Tibial artery (tissue), 4 donors: ENCODE measurements at regions not wholly inside any gene's neighbourhood (a gene's known extent, or its start where the extent isn't known, plus 50 kb on each side); places are given as distances from the start of the nearest gene placed in this dataset.
"Not testable (repeated sequence)": the region's sequence is repeated elsewhere in the genome, so short reads cannot be mapped to it uniquely, and the experiment has no call there.

Experiments
- DNase-seq, 2 donors: peaks; one replicate each; pipeline ENCODE4 v3.0.0-alpha.2; 2019
- H3K27ac ChIP-seq, 2 donors: fragments of 200-600 bp; sonication (generic) in 1 of 2; 1 replicate in 1 of 2; 2 replicates in 1 of 2; pipeline ENCODE4 v1.5.1; 2018 to 2019; ENCODE audit warnings: mild to moderate bottlenecking in 1 of 2
- H3K27me3 ChIP-seq, 2 donors: fragments of 200-600 bp; sonication (generic) in 1 of 2; one replicate each; pipeline versions ENCODE4 v1.5.1 to v1.6.0; 2016 to 2019
- H3K36me3 ChIP-seq, 3 donors: fragments of 200-600 bp; sonication (generic) in 2 of 3; one replicate each; pipeline ENCODE4 v1.5.1; 2016 to 2019; ENCODE audit warnings: mild to moderate bottlenecking in 2 of 3
- H3K4me1 ChIP-seq, 4 donors: fragments of 200-600 bp; sonication (generic) in 2 of 4; 1 replicate in 3 of 4; 2 replicates in 1 of 4; pipeline ENCODE4 v1.5.1; 2016 to 2019
- H3K4me3 ChIP-seq, 2 donors: fragments of 200-600 bp; sonication (generic) in 1 of 2; 1 replicate in 1 of 2; 2 replicates in 1 of 2; pipeline ENCODE4 v1.5.1; 2018 to 2019; ENCODE audit warnings: mild to moderate bottlenecking in 2 of 2
- H3K9me3 ChIP-seq, 3 donors: fragments of 200-600 bp; sonication (generic) in 1 of 3; one replicate each; pipeline ENCODE4 v1.5.1; 2016 to 2019
- intact Hi-C: fragments of 100-400 bp; cut with DNase I; formaldehyde crosslinking; loops from one replicate; pipeline ENCODE4 v1.15.0; 2023; ENCODE audit warnings: low total_unique reads
- TF ChIP-seq, protein P1 (sequence below), 2 experiments: fragments of 200-600 bp in 1 of 2; fragments of 450-650 bp in 1 of 2; IDR thresholded peaks; one replicate each; pipeline ENCODE4 v1.5.1; 2017 to 2019; ENCODE audit warnings: antibody characterized with exemption in 2 of 2, mild to moderate bottlenecking in 1 of 2, moderate library complexity in 1 of 2

DNA sequence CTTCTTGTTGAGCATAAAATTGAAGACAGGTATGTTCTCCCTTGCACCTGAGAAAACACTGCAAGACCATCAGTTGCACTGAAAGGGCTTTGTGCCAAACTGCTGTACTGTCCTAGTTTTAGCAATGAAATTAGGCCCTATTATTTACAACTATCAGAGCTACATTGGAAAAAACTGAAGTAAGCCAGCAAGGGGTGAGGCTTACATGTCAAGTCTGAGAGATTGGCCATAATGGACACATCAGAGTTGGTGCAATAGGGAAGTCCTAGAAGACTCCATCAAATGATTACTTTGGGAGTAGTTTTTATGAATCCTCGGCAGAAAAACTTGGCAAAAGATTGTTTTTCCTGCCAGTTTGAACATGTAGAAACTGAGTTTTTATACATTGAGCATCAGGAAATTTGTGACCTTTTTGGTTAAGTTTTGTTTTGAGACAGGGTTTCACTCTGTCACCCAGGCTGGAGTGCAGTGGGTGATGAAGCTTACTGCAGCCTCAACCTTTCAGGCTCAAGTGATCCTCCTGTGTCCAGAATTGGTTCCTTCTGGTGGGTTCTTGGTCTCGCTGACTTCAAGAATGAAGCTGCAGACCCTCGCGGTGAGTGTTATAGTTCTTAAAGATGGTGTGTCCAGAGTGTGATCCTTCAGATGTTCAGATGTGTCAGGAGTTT is 160.1 kb upstream of the BANK1 start:
- H3K27me3 ChIP-seq, result no peaks in the 10 kb centered on the region
- intact Hi-C loops, result no loop called here
- TF ChIP-seq, protein P1, sequence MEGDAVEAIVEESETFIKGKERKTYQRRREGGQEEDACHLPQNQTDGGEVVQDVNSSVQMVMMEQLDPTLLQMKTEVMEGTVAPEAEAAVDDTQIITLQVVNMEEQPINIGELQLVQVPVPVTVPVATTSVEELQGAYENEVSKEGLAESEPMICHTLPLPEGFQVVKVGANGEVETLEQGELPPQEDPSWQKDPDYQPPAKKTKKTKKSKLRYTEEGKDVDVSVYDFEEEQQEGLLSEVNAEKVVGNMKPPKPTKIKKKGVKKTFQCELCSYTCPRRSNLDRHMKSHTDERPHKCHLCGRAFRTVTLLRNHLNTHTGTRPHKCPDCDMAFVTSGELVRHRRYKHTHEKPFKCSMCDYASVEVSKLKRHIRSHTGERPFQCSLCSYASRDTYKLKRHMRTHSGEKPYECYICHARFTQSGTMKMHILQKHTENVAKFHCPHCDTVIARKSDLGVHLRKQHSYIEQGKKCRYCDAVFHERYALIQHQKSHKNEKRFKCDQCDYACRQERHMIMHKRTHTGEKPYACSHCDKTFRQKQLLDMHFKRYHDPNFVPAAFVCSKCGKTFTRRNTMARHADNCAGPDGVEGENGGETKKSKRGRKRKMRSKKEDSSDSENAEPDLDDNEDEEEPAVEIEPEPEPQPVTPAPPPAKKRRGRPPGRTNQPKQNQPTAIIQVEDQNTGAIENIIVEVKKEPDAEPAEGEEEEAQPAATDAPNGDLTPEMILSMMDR (IDR thresholded peaks at IDR 0.05), result no peak
- peaks cover 0 to 7% (median 6%) of the 10 kb centered on the region in 3 donors for H3K9me3 ChIP-seq
- no peaks in the 10 kb centered on the region for H3K36me3 ChIP-seq
- no peaks in the 10 kb centered on the region for H3K4me1 ChIP-seq
- H3K4me3 ChIP-seq, result no peak overlapping the region
- no peak overlapping the region for H3K27ac ChIP-seq
- DNase-seq, result no peak

DNA sequence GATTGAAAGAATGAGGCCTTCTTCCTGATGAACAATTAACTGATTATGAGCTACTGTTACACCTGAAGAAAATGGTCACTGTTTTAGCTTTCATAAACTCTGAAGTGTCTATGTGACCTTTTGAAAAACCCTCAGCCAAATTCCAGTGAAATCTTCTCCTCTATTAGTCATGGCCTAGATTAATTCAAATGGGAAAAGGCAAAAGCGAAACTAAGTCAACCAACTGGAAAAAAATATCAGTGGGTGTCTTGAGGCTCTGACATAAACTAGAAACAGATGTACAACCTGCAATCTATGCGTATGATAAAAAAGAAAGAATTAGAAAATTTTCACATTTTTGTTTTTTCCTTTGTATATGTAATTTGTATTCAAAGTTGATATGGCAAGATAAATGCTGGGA is 169.4 kb upstream of the BANK1 start:
- intact Hi-C loops, result no loop called here
- Histone ChIP-seq H3K4me1 (no peaks in the 10 kb centered on the region), H3K27ac (no peak overlapping the region), H3K27me3 (no peaks in the 10 kb centered on the region), H3K4me3 (no peak overlapping the region), H3K9me3 (no peaks in the 10 kb centered on the region), H3K36me3 (no peaks in the 10 kb centered on the region)
- TF ChIP-seq, protein P1 (IDR thresholded peaks at IDR 0.05), result no peak
- DNase-seq, result no peak

DNA sequence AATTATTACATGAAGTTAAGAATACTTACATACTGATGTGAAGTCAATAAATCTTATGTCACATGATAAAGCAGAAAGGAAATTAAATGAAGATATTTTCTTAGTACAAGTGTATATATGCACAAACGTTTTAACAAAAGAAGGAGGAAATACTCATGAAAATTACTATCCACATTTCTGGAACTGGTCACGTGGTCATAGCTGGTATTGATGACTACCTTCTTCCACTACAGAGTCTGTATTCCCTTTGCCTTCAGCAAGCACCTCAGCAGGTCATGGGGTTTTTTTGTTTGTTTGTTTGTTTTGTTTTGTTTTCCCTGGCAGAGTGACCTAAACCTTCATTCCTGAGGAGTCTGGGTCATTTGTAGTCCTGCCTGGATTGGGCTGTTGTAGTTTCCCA is 174.9 kb upstream of the BANK1 start:
- Histone ChIP-seq H3K36me3 (no peaks in the 10 kb centered on the region), H3K9me3 (no peaks in the 10 kb centered on the region), H3K4me3 (no peak overlapping the region), H3K4me1 (no peaks in the 10 kb centered on the region), H3K27me3 (no peaks in the 10 kb centered on the region), H3K27ac (no peak overlapping the region)
- TF ChIP-seq, protein P1 (IDR thresholded peaks at IDR 0.05), result no peak
- intact Hi-C loops, result no loop called here
- no peak for DNase-seq

DNA sequence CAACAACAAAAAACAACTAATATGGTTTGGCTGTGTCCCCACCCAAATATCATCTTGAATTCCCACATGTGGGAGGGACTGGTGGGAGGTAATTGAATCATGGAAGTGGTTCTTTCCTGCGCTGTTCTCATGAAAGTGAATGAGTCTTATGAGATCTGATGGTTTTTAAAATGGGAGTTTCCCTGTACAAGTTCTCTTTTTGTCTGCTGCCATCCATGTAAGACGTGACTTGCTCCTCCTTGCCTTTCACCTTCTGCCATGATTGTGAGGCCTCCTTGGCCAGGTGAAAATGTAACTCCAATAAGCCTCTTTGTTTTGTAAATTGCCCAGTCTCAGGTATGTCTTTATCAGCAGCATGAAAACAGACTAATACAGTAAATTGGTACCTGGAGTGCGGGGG is 183.5 kb upstream of the BANK1 start:
- H3K27me3 ChIP-seq, intact Hi-C loops, H3K9me3 ChIP-seq, H3K27ac ChIP-seq, DNase-seq, H3K4me1 ChIP-seq, H3K36me3 ChIP-seq, H3K4me3 ChIP-seq: not testable (repeated sequence)

DNA sequence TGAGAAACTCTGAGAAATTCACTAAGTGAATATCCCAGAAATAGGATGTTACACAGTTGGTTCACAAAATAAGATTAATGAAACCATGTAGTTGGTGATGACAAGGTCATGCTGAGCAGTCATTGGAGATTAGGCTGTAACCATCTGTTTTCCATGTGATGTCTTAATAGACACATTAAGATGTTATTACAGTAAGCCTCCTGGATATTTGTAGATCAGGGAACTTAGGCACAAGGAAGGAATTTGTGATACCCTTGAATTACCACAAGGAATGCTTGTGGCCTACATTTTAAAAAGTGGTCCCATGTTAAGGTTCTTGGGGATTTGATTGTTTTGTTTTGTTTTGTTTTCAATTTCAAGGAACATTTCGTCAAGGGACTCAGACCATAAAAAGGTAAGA is 185.6 kb upstream of the BANK1 start:
- intact Hi-C loops, result no loop called here
- DNase-seq, result no peak
- no peaks in the 10 kb centered on the region for H3K4me1 ChIP-seq
- TF ChIP-seq, protein P1 (IDR thresholded peaks at IDR 0.05), result no peak
- H3K27ac ChIP-seq, result no peak overlapping the region
- no peaks in the 10 kb centered on the region for H3K9me3 ChIP-seq
- H3K36me3 ChIP-seq, result no peaks in the 10 kb centered on the region
- H3K4me3 ChIP-seq, result no peak overlapping the region
- H3K27me3 ChIP-seq, result no peaks in the 10 kb centered on the region

DNA sequence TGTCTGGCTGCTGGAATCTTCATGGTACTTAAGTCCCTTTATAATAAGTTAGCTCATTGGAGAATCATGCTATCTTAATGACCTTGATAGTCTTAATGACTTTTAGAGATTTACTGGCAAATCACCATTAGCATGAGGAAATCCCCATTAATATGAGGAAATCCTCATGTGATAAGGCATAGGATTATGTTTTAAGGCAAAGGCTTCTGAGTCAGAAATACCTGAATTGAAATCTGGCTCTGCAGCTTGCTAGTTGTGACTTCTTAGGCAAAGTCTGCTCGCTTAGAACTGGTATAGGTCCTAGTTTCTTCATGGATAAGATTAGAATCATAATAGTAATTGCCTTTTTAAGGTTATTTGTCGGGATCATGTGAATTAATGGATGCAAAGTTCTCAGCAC is 190.2 kb upstream of the BANK1 start:
- no peaks in the 10 kb centered on the region for H3K27me3 ChIP-seq
- no peak overlapping the region for H3K4me3 ChIP-seq
- H3K9me3 ChIP-seq, result no peaks in the 10 kb centered on the region
- H3K36me3 ChIP-seq, result no peaks in the 10 kb centered on the region
- DNase-seq, result no peak
- intact Hi-C loops, result no loop called here
- H3K27ac ChIP-seq, result no peak overlapping the region
- H3K4me1 ChIP-seq, result no peaks in the 10 kb centered on the region
- TF ChIP-seq, protein P1 (IDR thresholded peaks at IDR 0.05), result no peak
